ENCODE measurements at regions not wholly inside any gene's neighbourhood (a gene's known extent, or its start where the extent isn't known, plus 50 kb on each side); places are given as distances from the start of the nearest gene placed in this dataset.

- Histone ChIP-seq H3K9ac (ENCODE audit: low read length in 2 of 2) (no peak overlapping the region), H3K36me3 (ENCODE audit: control insufficient read depth in 2 of 2, insufficient read depth in 2 of 2, low read length in 2 of 2) (no peaks in the 10 kb centered on the region), H3K9me3 (ENCODE audit: control insufficient read depth in 2 of 2, low read length in 2 of 2) (no peaks in the 10 kb centered on the region), H3K4me1 (ENCODE audit: control insufficient read depth, insufficient read depth, low read length) (no peaks in the 10 kb centered on the region), H3K27me3 (ENCODE audit: control insufficient read depth in 1 of 2, insufficient read depth in 2 of 2, low read length in 2 of 2) (no peaks in the 10 kb centered on the region), H3K4me3 (ENCODE audit: low read length in 2 of 2) (no peak overlapping the region), H3K27ac (ENCODE audit: low read length) (no peak overlapping the region)
Measured at GRCh38 chr12:47586952-47587669, 118.7 kb downstream of the RPAP3 start.

- H3K27me3 ChIP-seq (ENCODE audit: control insufficient read depth in 1 of 2, insufficient read depth in 2 of 2, low read length in 2 of 2) = no peaks in the 10 kb centered on the region
- H3K27ac ChIP-seq (ENCODE audit: low read length) = no peak overlapping the region
- no peak overlapping the region for H3K9ac ChIP-seq (ENCODE audit: low read length in 2 of 2)
- H3K36me3 ChIP-seq (ENCODE audit: control insufficient read depth in 2 of 2, insufficient read depth in 2 of 2, low read length in 2 of 2) = no peaks in the 10 kb centered on the region
- no peak overlapping the region for H3K4me3 ChIP-seq (ENCODE audit: low read length in 2 of 2)
- no peaks in the 10 kb centered on the region for H3K9me3 ChIP-seq (ENCODE audit: control insufficient read depth in 2 of 2, low read length in 2 of 2)
- H3K4me1 ChIP-seq (ENCODE audit: control insufficient read depth, insufficient read depth, low read length) = no peaks in the 10 kb centered on the region
Measured at GRCh38 chr12:47585507-47585906, 120.3 kb downstream of the RPAP3 start.

- Histone ChIP-seq H3K27me3 (ENCODE audit: control insufficient read depth in 1 of 2, insufficient read depth in 2 of 2, low read length in 2 of 2) (no peaks in the 10 kb centered on the region), H3K9me3 (ENCODE audit: control insufficient read depth in 2 of 2, low read length in 2 of 2) (no peaks in the 10 kb centered on the region), H3K4me1 (ENCODE audit: control insufficient read depth, insufficient read depth, low read length) (no peaks in the 10 kb centered on the region), H3K9ac (ENCODE audit: low read length in 2 of 2) (no peak overlapping the region), H3K27ac (ENCODE audit: low read length) (no peak overlapping the region), H3K4me3 (ENCODE audit: low read length in 2 of 2) (no peak overlapping the region), H3K36me3 (ENCODE audit: control insufficient read depth in 2 of 2, insufficient read depth in 2 of 2, low read length in 2 of 2) (no peaks in the 10 kb centered on the region)
Measured at GRCh38 chr12:47578836-47579235, 127.0 kb downstream of the RPAP3 start.

- Histone ChIP-seq H3K36me3 (ENCODE audit: control insufficient read depth in 2 of 2, insufficient read depth in 2 of 2, low read length in 2 of 2) (no peaks in the 10 kb centered on the region), H3K9me3 (ENCODE audit: control insufficient read depth in 2 of 2, low read length in 2 of 2) (no peaks in the 10 kb centered on the region), H3K9ac (ENCODE audit: low read length in 2 of 2) (no peak overlapping the region), H3K27me3 (ENCODE audit: control insufficient read depth in 1 of 2, insufficient read depth in 2 of 2, low read length in 2 of 2) (no peaks in the 10 kb centered on the region), H3K4me1 (ENCODE audit: control insufficient read depth, insufficient read depth, low read length) (no peaks in the 10 kb centered on the region), H3K4me3 (ENCODE audit: low read length in 2 of 2) (no peak overlapping the region), H3K27ac (ENCODE audit: low read length) (no peak overlapping the region)
Measured at GRCh38 chr12:47577206-47577989, 128.4 kb downstream of the RPAP3 start.

- Histone ChIP-seq H3K27ac (ENCODE audit: low read length) (no peak overlapping the region), H3K9me3 (ENCODE audit: control insufficient read depth in 2 of 2, low read length in 2 of 2) (no peaks in the 10 kb centered on the region), H3K4me3 (ENCODE audit: low read length in 2 of 2) (no peak overlapping the region), H3K9ac (ENCODE audit: low read length in 2 of 2) (no peak overlapping the region), H3K4me1 (ENCODE audit: control insufficient read depth, insufficient read depth, low read length) (no peaks in the 10 kb centered on the region), H3K36me3 (ENCODE audit: control insufficient read depth in 2 of 2, insufficient read depth in 2 of 2, low read length in 2 of 2) (no peaks in the 10 kb centered on the region), H3K27me3 (ENCODE audit: control insufficient read depth in 1 of 2, insufficient read depth in 2 of 2, low read length in 2 of 2) (no peaks in the 10 kb centered on the region)
Measured at GRCh38 chr12:47576289-47576945, 129.4 kb downstream of the RPAP3 start.

- no peaks in the 10 kb centered on the region for H3K27me3 ChIP-seq (ENCODE audit: control insufficient read depth in 1 of 2, insufficient read depth in 2 of 2, low read length in 2 of 2)
- H3K9me3 ChIP-seq (ENCODE audit: control insufficient read depth in 2 of 2, low read length in 2 of 2) = no peaks in the 10 kb centered on the region
- no peak overlapping the region for H3K9ac ChIP-seq (ENCODE audit: low read length in 2 of 2)
- H3K36me3 ChIP-seq (ENCODE audit: control insufficient read depth in 2 of 2, insufficient read depth in 2 of 2, low read length in 2 of 2) = no peaks in the 10 kb centered on the region
- H3K27ac ChIP-seq (ENCODE audit: low read length) = no peak overlapping the region
- no peak overlapping the region for H3K4me3 ChIP-seq (ENCODE audit: low read length in 2 of 2)
- no peaks in the 10 kb centered on the region for H3K4me1 ChIP-seq (ENCODE audit: control insufficient read depth, insufficient read depth, low read length)
Measured at GRCh38 chr12:47574252-47575021, 131.4 kb downstream of the RPAP3 start.

GRCh38 chr12:47573146-47573659, 132.6 kb downstream of the RPAP3 start:
- Histone ChIP-seq H3K4me1 (ENCODE audit: control insufficient read depth, insufficient read depth, low read length) (no peaks in the 10 kb centered on the region), H3K27me3 (ENCODE audit: control insufficient read depth in 1 of 2, insufficient read depth in 2 of 2, low read length in 2 of 2) (no peaks in the 10 kb centered on the region), H3K4me3 (ENCODE audit: low read length in 2 of 2) (no peak overlapping the region), H3K36me3 (ENCODE audit: control insufficient read depth in 2 of 2, insufficient read depth in 2 of 2, low read length in 2 of 2) (no peaks in the 10 kb centered on the region), H3K27ac (ENCODE audit: low read length) (no peak overlapping the region), H3K9me3 (ENCODE audit: control insufficient read depth in 2 of 2, low read length in 2 of 2) (no peaks in the 10 kb centered on the region), H3K9ac (ENCODE audit: low read length in 2 of 2) (no peak overlapping the region)

GRCh38 chr12:47570151-47570550, 135.7 kb downstream of the RPAP3 start:
- Histone ChIP-seq H3K4me1 (ENCODE audit: control insufficient read depth, insufficient read depth, low read length) (no peaks in the 10 kb centered on the region), H3K9me3 (ENCODE audit: control insufficient read depth in 2 of 2, low read length in 2 of 2) (no peaks in the 10 kb centered on the region), H3K27ac (ENCODE audit: low read length) (no peak overlapping the region), H3K27me3 (ENCODE audit: control insufficient read depth in 1 of 2, insufficient read depth in 2 of 2, low read length in 2 of 2) (no peaks in the 10 kb centered on the region), H3K4me3 (ENCODE audit: low read length in 2 of 2) (no peak overlapping the region), H3K36me3 (ENCODE audit: control insufficient read depth in 2 of 2, insufficient read depth in 2 of 2, low read length in 2 of 2) (no peaks in the 10 kb centered on the region), H3K9ac (ENCODE audit: low read length in 2 of 2) (no peak overlapping the region)

GRCh38 chr12:47562201-47562600, 143.6 kb downstream of the RPAP3 start:
- Histone ChIP-seq H3K4me3 (ENCODE audit: low read length in 2 of 2) (no peak overlapping the region), H3K4me1 (ENCODE audit: control insufficient read depth, insufficient read depth, low read length) (no peaks in the 10 kb centered on the region), H3K36me3 (ENCODE audit: control insufficient read depth in 2 of 2, insufficient read depth in 2 of 2, low read length in 2 of 2) (no peaks in the 10 kb centered on the region), H3K9me3 (ENCODE audit: control insufficient read depth in 2 of 2, low read length in 2 of 2) (no peaks in the 10 kb centered on the region), H3K27me3 (ENCODE audit: control insufficient read depth in 1 of 2, insufficient read depth in 2 of 2, low read length in 2 of 2) (no peaks in the 10 kb centered on the region), H3K9ac (ENCODE audit: low read length in 2 of 2) (no peak overlapping the region), H3K27ac (ENCODE audit: low read length) (no peak overlapping the region)

GRCh38 chr12:47561746-47562145, 144.1 kb downstream of the RPAP3 start:
- Histone ChIP-seq H3K27ac (ENCODE audit: low read length) (no peak overlapping the region), H3K36me3 (ENCODE audit: control insufficient read depth in 2 of 2, insufficient read depth in 2 of 2, low read length in 2 of 2) (no peaks in the 10 kb centered on the region), H3K27me3 (ENCODE audit: control insufficient read depth in 1 of 2, insufficient read depth in 2 of 2, low read length in 2 of 2) (no peaks in the 10 kb centered on the region), H3K4me3 (ENCODE audit: low read length in 2 of 2) (no peak overlapping the region), H3K9ac (ENCODE audit: low read length in 2 of 2) (no peak overlapping the region), H3K4me1 (ENCODE audit: control insufficient read depth, insufficient read depth, low read length) (no peaks in the 10 kb centered on the region), H3K9me3 (ENCODE audit: control insufficient read depth in 2 of 2, low read length in 2 of 2) (no peaks in the 10 kb centered on the region)
